ENCODE measurements at regions not wholly inside any gene's neighbourhood (a gene's known extent, or its start where the extent isn't known, plus 50 kb on each side); places are given as distances from the start of the nearest gene placed in this dataset.

DNA sequence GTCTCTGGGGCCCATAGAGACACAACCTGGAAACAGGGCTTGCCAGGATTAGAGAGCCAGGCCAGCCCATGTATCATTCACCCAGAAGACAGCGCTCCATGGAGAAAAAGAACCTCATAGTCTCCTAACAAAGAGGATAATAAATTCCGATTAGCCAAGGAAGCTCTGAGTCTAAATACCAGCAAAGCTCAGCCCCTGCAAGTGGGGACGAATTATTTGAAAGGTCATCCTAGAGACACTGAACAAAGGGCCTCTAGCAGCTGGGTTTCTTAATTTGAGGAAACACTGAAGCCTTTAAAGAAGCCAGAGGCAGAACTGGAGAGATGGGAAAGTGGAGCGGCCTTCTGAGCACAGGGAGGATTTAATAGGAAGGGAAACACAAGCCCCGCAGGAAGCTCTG, 287.1 kb upstream of the ZNF462 start:
- no peak for DNase-seq

DNA sequence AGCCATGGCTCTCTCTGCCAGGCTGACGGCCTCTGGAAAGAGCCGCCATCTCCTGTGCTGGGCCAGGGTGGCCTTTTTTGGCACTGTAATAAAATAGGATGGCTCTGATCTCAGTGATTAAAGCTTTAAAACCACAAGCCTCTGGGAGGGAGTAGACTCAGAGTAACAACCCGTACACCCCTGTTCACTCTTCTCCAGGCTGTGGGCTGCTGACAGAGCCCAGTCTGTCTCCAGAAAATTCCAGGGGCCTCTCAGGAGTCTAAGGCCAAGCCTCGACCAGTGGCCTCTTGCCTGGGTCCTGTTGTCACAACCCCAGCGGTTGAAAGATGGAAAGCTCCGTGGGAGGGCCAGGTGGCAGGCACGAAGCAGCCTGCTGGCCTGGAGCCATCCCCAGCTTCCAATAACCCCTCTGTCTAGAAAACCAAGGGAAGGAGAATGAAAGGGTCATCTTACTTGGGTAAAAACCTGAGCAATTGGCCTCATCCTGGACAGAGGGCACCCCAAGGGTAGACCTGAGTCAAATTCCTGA, 286.7 kb upstream of the ZNF462 start:
- no peak for DNase-seq

GRCh38 chr9:106577121-106577520, 285.8 kb upstream of the ZNF462 start:
- DNase-seq = no peak

GRCh38 chr9:106580546-106580945, 282.4 kb upstream of the ZNF462 start:
- no peak for DNase-seq

DNA sequence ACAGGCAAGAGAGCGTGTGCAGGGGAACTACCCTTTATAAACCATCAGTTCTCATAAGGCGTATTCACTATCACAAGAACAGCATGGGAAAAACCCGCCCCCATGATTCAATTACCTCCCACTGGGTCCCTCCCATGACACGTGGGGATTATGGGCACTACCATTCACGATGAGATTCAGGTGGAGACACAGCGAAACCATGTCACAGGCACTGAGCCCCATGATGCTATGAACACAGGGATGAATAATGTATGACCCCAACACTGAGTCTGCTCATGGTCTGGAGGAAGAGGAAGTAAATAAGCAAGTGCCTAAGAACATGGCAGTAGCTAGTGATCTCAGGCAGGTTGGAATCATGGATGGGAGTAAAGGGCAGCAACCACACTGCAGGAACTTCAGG, 281.0 kb upstream of the ZNF462 start:
- DNase-seq = no peak

- no peak for DNase-seq
These were observed 279.2 kb upstream of the ZNF462 start for GRCh38 chr9:106583751-106584150.

GRCh38 chr9:106587042-106587441, 275.9 kb upstream of the ZNF462 start:
- no peak for DNase-seq

DNA sequence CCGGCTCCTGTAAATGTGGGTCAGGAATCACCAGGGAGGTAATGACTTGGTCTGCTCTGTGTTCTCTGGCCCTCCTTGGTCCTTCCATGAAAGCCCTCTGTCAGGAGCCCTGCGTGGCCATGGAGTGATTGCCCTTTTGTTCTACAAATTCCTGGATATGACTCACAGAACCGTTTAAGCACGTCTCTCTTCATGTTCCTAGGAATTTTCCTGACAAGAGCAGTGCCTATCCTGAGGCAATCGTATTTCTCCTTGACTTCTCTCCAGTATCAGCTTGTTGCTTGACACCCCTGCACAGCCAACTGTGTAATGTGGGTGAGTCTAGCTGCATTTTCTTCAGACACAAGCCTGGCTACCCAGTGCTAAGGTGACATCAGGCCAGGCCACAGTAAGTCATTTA, 274.3 kb upstream of the ZNF462 start:
- DNase-seq = no peak

DNA sequence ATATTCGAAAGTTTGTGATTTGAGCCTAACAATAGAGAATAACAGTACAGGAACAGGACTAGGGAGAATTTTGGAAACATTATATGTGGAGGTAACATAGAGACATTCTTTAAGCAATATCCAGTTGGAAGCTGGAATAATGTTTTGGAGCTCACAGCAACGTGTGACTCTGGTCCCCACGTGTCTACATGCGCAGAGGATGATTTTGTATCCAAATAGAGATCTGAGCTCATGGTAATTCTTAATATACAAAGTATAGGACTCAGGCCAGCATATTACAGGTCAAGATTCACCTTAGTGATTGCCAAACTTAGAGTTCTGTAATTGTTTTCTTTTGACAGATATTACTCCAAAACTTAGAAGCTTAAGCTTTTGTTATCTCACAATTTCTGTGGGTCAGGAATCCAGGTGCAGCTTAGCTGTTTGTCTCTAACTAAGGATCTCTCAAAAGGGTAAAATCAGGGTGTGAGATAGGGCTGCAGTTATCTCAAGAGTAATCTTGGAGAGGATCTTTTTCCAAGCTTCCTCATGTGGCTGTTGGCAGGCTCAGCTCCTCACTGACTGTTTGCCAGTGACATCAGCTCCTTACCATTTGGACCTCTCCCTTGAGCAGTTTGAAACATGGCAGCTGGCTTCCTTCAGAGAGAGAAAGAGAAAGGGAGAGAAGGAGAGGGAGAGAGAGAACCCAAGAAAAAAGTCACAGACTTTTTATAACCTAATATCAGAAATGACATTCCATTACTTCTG, 272.0 kb upstream of the ZNF462 start:
- DNase-seq = no peak

- DNase-seq = no peak
These were observed 269.8 kb upstream of the ZNF462 start for GRCh38 chr9:106593201-106593600.

GRCh38 chr9:106596984-106597383, 266.0 kb upstream of the ZNF462 start:
- DNase-seq = no peak

DNA sequence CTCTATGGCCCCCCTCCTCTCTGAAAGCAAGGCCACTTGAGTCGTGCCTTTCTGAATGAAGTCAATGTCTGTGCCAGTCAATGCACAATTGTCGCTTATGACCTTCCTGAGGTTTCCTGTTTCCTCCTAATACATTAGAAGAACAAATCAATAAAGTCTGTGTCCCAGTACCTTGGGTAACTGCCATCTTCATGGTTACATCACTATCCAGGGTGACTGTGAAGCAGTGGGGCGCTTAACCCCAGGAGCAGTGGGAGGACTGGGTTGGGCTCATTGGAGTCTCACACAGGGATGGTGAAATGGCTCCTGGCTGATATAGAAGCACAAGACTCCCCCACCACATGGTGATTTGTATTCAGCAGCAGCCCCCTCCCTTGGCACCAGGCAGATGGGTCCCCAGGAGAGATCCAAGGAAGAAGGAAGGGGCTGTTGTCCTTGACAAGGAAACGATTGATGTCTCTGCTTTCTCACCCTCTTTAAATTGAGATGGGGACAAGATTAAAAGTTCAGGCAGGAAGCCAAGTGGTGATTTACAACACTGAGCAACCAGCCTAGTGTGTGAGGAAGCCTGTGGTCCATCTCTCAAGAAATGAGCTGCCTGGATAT, 261.9 kb upstream of the ZNF462 start:
- no peak for DNase-seq

DNA sequence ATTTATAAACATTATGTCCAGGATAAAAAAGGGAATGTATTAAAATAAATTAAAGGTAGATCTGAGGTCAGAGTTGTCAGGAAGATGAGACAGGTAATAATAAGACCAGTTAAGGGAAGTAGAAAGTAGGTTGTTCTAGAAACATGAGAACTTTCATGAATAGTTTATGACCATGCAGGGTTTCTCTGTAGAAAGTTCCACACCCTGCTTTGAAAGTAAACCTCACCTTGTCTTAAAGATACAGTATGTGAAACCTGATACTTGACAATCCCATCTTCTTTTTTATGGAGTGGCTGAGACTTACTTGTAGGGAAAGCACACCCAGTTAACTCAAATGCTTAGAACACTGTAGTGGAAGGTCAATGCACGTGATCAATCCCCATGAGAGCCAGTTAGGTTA, 260.6 kb upstream of the ZNF462 start:
- DNase-seq = no peak

GRCh38 chr9:106613250-106613737, 249.7 kb upstream of the ZNF462 start:
- DNase-seq = peak; percentile 9

DNA sequence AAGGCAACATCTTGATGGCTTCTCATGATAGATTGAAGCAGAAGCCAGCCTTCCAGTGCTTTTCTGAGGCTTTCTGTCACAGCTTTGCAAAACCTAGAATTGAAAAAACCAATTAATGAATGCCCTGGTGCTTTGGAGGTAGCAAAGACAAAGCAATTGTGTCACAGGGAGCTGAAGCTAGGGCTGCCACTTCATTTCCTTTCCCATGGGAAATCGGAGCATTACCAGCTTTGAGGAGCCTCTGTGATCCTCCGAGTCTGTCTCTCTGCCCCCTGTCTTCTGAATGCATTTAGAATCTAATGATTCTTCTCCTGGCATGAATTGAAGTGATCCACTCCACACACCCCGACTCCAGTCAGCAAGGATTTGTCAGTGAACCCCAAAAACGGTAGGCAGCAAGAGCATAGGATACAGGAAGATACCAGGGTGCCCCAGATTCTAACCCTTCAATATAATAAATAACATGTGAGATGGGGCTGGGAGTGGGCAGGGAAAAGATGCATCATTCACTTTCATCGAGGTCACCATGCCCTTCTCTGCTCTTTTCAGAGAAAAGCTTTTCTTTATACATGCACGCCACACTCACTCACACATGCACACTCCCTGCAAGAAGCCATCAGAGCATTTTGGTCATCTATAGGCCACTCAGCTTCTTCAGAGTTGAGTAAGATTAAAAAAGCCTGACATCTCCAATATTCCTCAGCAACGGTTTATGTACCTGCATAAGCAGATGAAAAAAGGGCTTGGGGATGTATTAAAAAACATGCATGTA, 247.7 kb upstream of the ZNF462 start:
- DNase-seq = no peak

GRCh38 chr9:106616026-106616425, 246.9 kb upstream of the ZNF462 start:
- DNase-seq = no peak

DNA sequence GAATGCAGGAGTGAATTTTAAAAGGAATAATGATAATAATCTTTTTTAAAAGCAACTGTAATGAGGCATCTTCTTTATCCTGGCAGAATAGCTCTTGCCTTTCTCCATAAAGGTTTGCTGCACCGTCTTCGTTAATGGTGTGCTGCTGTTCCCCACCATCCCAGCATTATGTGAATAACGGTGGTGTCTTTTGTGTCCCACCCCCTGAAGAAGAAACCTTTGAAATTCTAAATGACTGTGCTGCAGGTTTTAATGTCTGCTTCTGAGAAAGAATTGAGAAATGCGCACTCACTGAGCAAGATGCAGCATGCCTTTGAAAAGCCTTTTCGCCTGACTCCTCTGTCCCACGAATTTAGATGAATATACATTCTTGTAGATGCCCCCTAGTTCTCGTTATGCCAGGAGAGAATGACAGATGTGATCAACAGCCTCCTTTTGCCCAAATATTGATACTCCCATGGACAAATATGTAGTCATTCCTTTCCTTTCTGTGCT, 246.1 kb upstream of the ZNF462 start:
- DNase-seq = no peak

- no peak for DNase-seq
These were observed 243.8 kb upstream of the ZNF462 start for GRCh38 chr9:106619211-106619610.

DNA sequence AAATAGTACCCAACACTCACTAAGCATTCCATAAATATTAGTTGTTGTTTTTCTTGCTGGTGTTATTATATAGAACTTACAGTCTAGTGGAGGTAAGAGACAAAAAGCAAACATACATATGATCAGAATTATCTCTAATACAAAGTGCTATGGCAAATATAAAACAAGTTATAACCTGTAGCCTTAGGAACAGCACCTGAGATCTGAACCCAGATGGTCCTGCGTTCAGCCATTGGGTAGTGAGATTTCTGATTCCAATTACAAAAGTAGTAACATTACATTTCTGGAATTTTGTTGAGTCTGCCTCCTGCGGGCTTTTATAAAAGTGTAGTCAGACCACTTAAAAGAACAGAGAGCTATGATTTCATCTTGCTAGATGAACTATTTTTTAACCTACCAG, 242.9 kb upstream of the ZNF462 start:
- DNase-seq = no peak

DNA sequence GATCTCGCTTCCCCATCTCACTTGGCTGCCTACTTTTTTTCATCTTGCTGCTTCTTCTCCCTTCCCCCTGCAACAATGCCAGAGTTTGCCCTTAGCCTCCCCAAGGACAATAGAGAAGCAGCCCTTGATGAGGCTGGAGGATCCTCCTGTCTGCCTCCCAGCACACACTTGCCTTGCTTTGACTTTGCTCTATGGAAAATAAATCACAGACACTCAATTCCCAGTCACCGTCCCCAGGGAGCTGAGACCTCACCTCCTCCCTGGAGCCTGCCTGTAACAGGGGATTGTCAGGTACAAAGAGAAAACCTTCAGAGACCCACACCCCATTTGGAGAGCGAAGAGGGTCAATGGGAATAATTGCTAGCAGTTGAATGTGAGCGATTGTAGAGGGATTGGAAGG, 242.1 kb upstream of the ZNF462 start:
- no peak for DNase-seq

DNA sequence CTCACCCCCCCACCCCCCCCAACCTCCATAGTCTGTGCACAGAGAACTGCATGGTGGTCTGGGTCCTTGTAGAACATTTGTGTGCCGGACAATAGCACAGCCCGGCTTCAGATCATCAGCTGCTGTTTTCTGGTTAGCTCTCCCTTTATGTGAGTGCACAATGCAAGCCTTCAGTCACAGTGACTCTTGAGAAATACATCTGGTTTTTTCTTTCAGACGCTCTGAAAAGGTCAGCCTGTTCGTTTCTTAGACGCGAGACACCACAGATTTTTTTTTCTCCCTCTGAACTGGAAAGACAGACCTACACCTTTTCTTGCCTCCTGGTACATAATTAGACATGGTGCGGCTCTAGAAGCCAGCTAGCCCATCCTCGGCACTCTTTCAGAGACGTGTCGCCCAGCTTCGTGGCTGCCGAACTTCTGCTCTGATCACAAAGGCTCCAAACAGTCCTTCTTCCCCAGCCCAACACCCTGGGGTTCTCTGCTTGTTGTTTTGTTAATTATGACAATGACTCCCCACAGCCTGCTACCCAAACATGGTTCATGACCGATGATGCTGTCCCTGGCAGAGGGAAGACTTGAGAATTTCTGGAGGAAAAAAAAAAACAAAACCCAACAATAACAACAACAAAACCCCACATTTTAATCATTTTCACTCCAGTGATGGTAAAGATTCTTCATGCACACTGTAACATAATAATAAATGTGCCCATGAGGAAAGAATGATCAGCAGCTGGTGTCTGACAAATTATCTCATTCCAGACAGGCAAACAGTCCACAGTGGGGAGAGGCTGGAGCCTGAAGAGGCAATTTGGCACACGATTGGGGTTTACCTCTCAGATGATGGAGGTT, 241.4 kb upstream of the ZNF462 start:
- no peak for DNase-seq

- DNase-seq = no peak
These were observed 240.8 kb upstream of the ZNF462 start for GRCh38 chr9:106622164-106622487.

GRCh38 chr9:106623558-106623957, 239.4 kb upstream of the ZNF462 start:
- no peak for DNase-seq
